Keratinocyte (primary cell): ENCODE measurements at regions not wholly inside any gene's neighbourhood (a gene's known extent, or its start where the extent isn't known, plus 50 kb on each side); places are given as distances from the start of the nearest gene placed in this dataset.

Experiments
- CTCF ChIP-seq, 3 experiments: IDR thresholded peaks in 1 of 3; conservative IDR thresholded peaks in 1 of 3; optimal IDR thresholded peaks in 1 of 3; 2 replicates in 2 of 3; 3 replicates in 1 of 3; pipeline versions ENCODE3 to v1.5.1; 2011; ENCODE audit warnings: low read length in 3 of 3, mild to moderate bottlenecking in 3 of 3, moderate library complexity in 2 of 3, control low read depth in 1 of 3, inconsistent platforms in 1 of 3; ENCODE audit not compliant: insufficient read depth in 2 of 3; ENCODE audit errors: extremely low read depth in 1 of 3
- EZH2 ChIP-seq: IDR thresholded peaks from one replicate; pipeline ENCODE4 v1.6.1; 2012; ENCODE audit warnings: inconsistent platforms, mild to moderate bottlenecking, low read length, moderate library complexity

DNA sequence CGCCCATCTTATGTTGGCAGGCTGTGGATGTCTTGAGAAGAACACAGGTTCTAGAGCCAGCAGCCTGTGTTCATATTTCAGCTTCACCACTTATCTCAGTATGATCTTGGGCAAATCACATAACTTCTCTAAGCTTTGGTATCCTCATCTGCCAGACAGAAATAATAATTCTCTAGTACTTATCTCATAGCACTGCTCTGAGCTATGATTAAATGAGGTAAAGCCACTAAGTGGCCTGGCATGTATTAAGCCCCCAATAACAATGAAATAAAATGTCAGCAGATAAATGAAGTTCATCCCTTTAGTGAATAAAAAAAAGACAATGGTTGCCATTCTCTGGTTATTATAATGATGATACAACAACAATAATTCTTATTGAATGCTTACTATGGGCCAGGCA is 104.9 kb upstream of the EEA1 start:
- TF ChIP-seq CTCF (optimal IDR thresholded peaks at IDR 0.05 in 1 of 3, IDR thresholded peaks at IDR 0.05 in 1 of 3, conservative IDR thresholded peaks at IDR 0.05 in 1 of 3; ENCODE audit: extremely low read depth in 1 of 3, insufficient read depth in 2 of 3, low read length in 3 of 3) (no peak), EZH2 (no peak)
